Thyroid gland (tissue), 4 donors: ENCODE measurements at regions not wholly inside any gene's neighbourhood (a gene's known extent, or its start where the extent isn't known, plus 50 kb on each side); places are given as distances from the start of the nearest gene placed in this dataset.

Experiments used
- CTCF ChIP-seq, 6 experiments: fragments of 200-600 bp in 3 of 6; fragments of 450-650 bp in 3 of 6; sonication (generic) in 3 of 6; IDR thresholded peaks; one replicate each; pipeline ENCODE4 v1.5.1; 2016 to 2019; ENCODE audit warnings: antibody characterized with exemption in 6 of 6, mild to moderate bottlenecking in 2 of 6, inconsistent platforms in 1 of 6, moderate library complexity in 1 of 6
- POLR2A ChIP-seq, 2 donors: fragments of 450-650 bp; IDR thresholded peaks; one replicate each; pipeline ENCODE4 v1.6.1; 2017; ENCODE audit warnings: antibody characterized with exemption in 2 of 2, mild to moderate bottlenecking in 2 of 2, moderate library complexity in 1 of 2

DNA sequence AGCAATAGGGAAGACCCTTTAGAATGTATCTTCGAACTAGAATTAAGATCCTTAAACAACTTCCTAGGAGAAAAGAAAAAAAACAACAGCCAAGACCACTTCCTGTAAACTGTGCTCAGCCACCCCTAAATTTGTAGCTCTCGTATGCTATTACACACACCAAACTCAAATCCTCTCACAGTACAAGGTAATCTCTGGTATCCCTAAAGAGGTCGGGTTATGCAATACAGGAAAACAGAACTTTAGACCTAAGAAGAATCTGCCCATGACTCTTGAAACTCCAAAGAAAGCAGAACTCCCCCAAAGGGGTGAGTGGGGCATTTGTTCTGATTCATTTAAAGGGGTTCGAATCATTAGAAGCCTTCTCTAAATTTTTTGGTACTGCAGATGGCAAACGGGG lies 170.9 kb upstream of the CASK start:
- TF ChIP-seq CTCF (IDR thresholded peaks at IDR 0.05) (no peak), POLR2A (IDR thresholded peaks at IDR 0.05) (no peak)
